ENCODE measurements at regions not wholly inside any gene's neighbourhood (a gene's known extent, or its start where the extent isn't known, plus 50 kb on each side); places are given as distances from the start of the nearest gene placed in this dataset.
"Not testable (repeated sequence)": the region's sequence is repeated elsewhere in the genome, so short reads cannot be mapped to it uniquely, and the experiment has no call there.

- no peak for FAIRE-seq
- TF ChIP-seq POLR2AphosphoS5 (IDR thresholded peaks at IDR 0.05; ENCODE audit: low read depth, low read length): no peak
- no peak for TF ChIP-seq TAF1 (IDR thresholded peaks at IDR 0.05; ENCODE audit: low read depth, low read length)
- TF ChIP-seq PAX5 (IDR thresholded peaks at IDR 0.05; ENCODE audit: insufficient read depth, low read length, severe bottlenecking): no peak
- no peak for TF ChIP-seq POLR2A (IDR thresholded peaks at IDR 0.05; ENCODE audit: low read depth, low read length)
- TF ChIP-seq SPI1 (IDR thresholded peaks at IDR 0.05; ENCODE audit: low read depth, low read length): no peak
- no peak for TF ChIP-seq POU2F2 (IDR thresholded peaks at IDR 0.05; ENCODE audit: low read depth, low read length)
These were observed 120.5 kb downstream of the CD164 start for GRCh38 chr6:109261811-109262210.

GRCh38 chr6:109260701-109261100, 121.6 kb downstream of the CD164 start:
- no peak for FAIRE-seq

More at GRCh38 chr6:109261811-109262210, 120.5 kb downstream of the CD164 start:
- no peak for DNase-seq (ENCODE audit: insufficient read length, low spot score)

GRCh38 chr6:109260126-109260525, 122.1 kb downstream of the CD164 start:
- DNase-seq (ENCODE audit: insufficient read length, low spot score): no peak
- TF ChIP-seq POLR2A (IDR thresholded peaks at IDR 0.05; ENCODE audit: low read depth, low read length): no peak
- FAIRE-seq: no peak

More at GRCh38 chr6:109260701-109261100, 121.6 kb downstream of the CD164 start:
- TF ChIP-seq PAX5 (IDR thresholded peaks at IDR 0.05; ENCODE audit: insufficient read depth, low read length, severe bottlenecking): no peak
- no peak for TF ChIP-seq POU2F2 (IDR thresholded peaks at IDR 0.05; ENCODE audit: low read depth, low read length)
- TF ChIP-seq POLR2A (IDR thresholded peaks at IDR 0.05; ENCODE audit: low read depth, low read length): no peak
- no peak for TF ChIP-seq SPI1 (IDR thresholded peaks at IDR 0.05; ENCODE audit: low read depth, low read length)
- no peak for TF ChIP-seq TAF1 (IDR thresholded peaks at IDR 0.05; ENCODE audit: low read depth, low read length)
- TF ChIP-seq POLR2AphosphoS5 (IDR thresholded peaks at IDR 0.05; ENCODE audit: low read depth, low read length): no peak
- DNase-seq (ENCODE audit: insufficient read length, low spot score): no peak

- FAIRE-seq: no peak
- no peak for DNase-seq (ENCODE audit: insufficient read length, low spot score)
- TF ChIP-seq TAF1 (IDR thresholded peaks at IDR 0.05; ENCODE audit: low read depth, low read length) (no peak), SPI1 (IDR thresholded peaks at IDR 0.05; ENCODE audit: low read depth, low read length) (no peak), PAX5 (IDR thresholded peaks at IDR 0.05; ENCODE audit: insufficient read depth, low read length, severe bottlenecking) (no peak), POLR2A (IDR thresholded peaks at IDR 0.05; ENCODE audit: low read depth, low read length) (no peak)
These were observed 124.1 kb downstream of the CD164 start for GRCh38 chr6:109258129-109258528.

GRCh38 chr6:109257494-109257893, 124.8 kb downstream of the CD164 start:
- FAIRE-seq: no peak
- DNase-seq (ENCODE audit: insufficient read length, low spot score): no peak
- no peak for TF ChIP-seq PAX5 (IDR thresholded peaks at IDR 0.05; ENCODE audit: insufficient read depth, low read length, severe bottlenecking)
- TF ChIP-seq POLR2AphosphoS5 (IDR thresholded peaks at IDR 0.05; ENCODE audit: low read depth, low read length): no peak
- TF ChIP-seq TAF1 (IDR thresholded peaks at IDR 0.05; ENCODE audit: low read depth, low read length): no peak
- TF ChIP-seq POU2F2 (IDR thresholded peaks at IDR 0.05; ENCODE audit: low read depth, low read length): no peak
- TF ChIP-seq SPI1 (IDR thresholded peaks at IDR 0.05; ENCODE audit: low read depth, low read length): no peak
- TF ChIP-seq POLR2A (IDR thresholded peaks at IDR 0.05; ENCODE audit: low read depth, low read length): no peak

- FAIRE-seq (no peak), DNase-seq (ENCODE audit: insufficient read length, low spot score) (no peak)
- no peak for TF ChIP-seq POLR2A (IDR thresholded peaks at IDR 0.05; ENCODE audit: low read depth, low read length)
- no peak for TF ChIP-seq PAX5 (IDR thresholded peaks at IDR 0.05; ENCODE audit: insufficient read depth, low read length, severe bottlenecking)
- TF ChIP-seq POLR2AphosphoS5 (IDR thresholded peaks at IDR 0.05; ENCODE audit: low read depth, low read length): no peak
- TF ChIP-seq POU2F2 (IDR thresholded peaks at IDR 0.05; ENCODE audit: low read depth, low read length): no peak
- TF ChIP-seq TAF1 (IDR thresholded peaks at IDR 0.05; ENCODE audit: low read depth, low read length): no peak
- no peak for TF ChIP-seq SPI1 (IDR thresholded peaks at IDR 0.05; ENCODE audit: low read depth, low read length)
These were observed 126.2 kb downstream of the CD164 start for GRCh38 chr6:109255946-109256640.

- no peak for TF ChIP-seq SPI1 (IDR thresholded peaks at IDR 0.05; ENCODE audit: low read depth, low read length)
- no peak for FAIRE-seq
- DNase-seq (ENCODE audit: insufficient read length, low spot score): no peak
These were observed 127.2 kb downstream of the CD164 start for GRCh38 chr6:109255087-109255486.

GRCh38 chr6:109253366-109253765, 128.9 kb downstream of the CD164 start:
- DNase-seq (ENCODE audit: insufficient read length, low spot score) (no peak), FAIRE-seq (no peak)
- TF ChIP-seq PAX5 (IDR thresholded peaks at IDR 0.05; ENCODE audit: insufficient read depth, low read length, severe bottlenecking) (no peak), POU2F2 (IDR thresholded peaks at IDR 0.05; ENCODE audit: low read depth, low read length) (no peak), POLR2AphosphoS5 (IDR thresholded peaks at IDR 0.05; ENCODE audit: low read depth, low read length) (no peak), POLR2A (IDR thresholded peaks at IDR 0.05; ENCODE audit: low read depth, low read length) (no peak), SPI1 (IDR thresholded peaks at IDR 0.05; ENCODE audit: low read depth, low read length) (no peak), TAF1 (IDR thresholded peaks at IDR 0.05; ENCODE audit: low read depth, low read length) (no peak)

GRCh38 chr6:109252261-109253041, 129.8 kb downstream of the CD164 start:
- FAIRE-seq (no peak), DNase-seq (ENCODE audit: insufficient read length, low spot score) (no peak)
- TF ChIP-seq PAX5 (IDR thresholded peaks at IDR 0.05; ENCODE audit: insufficient read depth, low read length, severe bottlenecking) (no peak), POLR2A (IDR thresholded peaks at IDR 0.05; ENCODE audit: low read depth, low read length) (no peak), POU2F2 (IDR thresholded peaks at IDR 0.05; ENCODE audit: low read depth, low read length) (no peak), TAF1 (IDR thresholded peaks at IDR 0.05; ENCODE audit: low read depth, low read length) (no peak), SPI1 (IDR thresholded peaks at IDR 0.05; ENCODE audit: low read depth, low read length) (no peak), POLR2AphosphoS5 (IDR thresholded peaks at IDR 0.05; ENCODE audit: low read depth, low read length) (no peak)

- TF ChIP-seq POU2F2 (IDR thresholded peaks at IDR 0.05; ENCODE audit: low read depth, low read length) (no peak), PAX5 (IDR thresholded peaks at IDR 0.05; ENCODE audit: insufficient read depth, low read length, severe bottlenecking) (no peak)
- DNase-seq (ENCODE audit: insufficient read length, low spot score): no peak
- FAIRE-seq: no peak
These were observed 130.4 kb downstream of the CD164 start for GRCh38 chr6:109251839-109252238.

- FAIRE-seq; DNase-seq (ENCODE audit: insufficient read length, low spot score): not testable (repeated sequence)
These were observed 131.6 kb downstream of the CD164 start for GRCh38 chr6:109250544-109251156.

All from GM12891 (cell line).